ENCODE measurements at regions not wholly inside any gene's neighbourhood (a gene's known extent, or its start where the extent isn't known, plus 50 kb on each side); places are given as distances from the start of the nearest gene placed in this dataset.

GRCh38 chr20:47875297-47876025 lies 90.2 kb upstream of the SULF2 start:
- DNase-seq (ENCODE audit: low read depth), result no peak

DNA sequence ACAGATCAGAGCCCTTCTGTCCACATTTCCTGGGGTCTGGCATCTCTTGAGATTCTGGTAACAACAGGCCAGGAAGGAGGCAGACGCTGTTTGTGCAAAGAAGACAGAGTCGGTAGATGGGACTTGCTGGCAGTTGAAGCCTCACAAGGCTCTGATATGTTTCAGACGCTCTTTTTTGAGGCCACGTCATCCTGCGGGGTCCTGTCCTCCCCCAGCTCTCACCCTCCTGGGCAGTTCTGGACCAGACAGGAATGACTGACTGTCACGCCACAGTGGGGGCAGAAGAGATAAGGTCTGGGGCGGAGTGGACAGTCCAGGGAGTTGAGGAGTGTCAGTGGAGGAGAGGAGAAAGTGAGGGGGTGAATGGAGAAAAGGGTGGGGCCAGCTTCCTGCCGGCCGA lies 87.1 kb upstream of the SULF2 start:
- no peak for DNase-seq (ENCODE audit: low read depth)

DNA sequence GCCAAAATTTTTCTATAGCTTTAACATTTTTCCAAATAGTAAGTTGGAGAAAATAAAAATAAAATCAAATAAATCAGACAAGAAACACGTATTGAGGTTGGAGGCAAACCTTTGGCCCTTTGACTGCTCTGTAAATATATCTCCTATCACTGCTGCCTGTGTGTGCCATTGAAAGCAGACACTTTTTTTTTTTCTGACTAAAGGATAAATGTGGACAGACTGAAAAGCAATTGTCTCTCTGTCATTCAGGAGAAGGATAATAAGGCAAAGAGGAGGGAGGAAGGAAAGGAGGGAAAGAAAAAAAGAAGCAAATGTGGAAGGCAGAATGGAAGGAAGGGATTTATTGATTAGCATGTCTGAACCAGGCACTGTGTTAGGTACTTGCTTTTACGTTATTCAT lies 85.2 kb upstream of the SULF2 start:
- no peak for DNase-seq (ENCODE audit: low read depth)

- no peak for DNase-seq (ENCODE audit: low read depth)
These were observed 83.5 kb upstream of the SULF2 start for GRCh38 chr20:47868744-47869143.

DNA sequence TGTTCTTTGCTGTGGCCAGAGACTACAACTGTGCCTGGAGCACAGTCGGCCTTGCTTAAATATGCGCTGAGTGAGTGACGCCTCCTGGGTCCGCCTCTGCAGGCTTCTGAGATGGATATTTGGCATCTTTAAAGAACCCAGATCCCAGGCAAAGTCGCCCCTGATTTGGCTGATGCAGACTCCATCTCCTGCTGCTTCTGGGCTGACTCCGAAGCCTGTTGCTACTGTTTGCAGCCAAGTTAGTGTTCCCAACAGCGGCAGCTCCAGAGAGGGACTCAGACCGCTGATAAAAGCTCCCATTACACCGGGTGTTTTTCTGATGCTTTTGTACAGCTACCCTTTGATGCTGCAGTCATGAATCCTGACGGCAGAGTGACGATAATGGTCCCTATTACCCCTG lies 83.0 kb upstream of the SULF2 start:
- DNase-seq (ENCODE audit: low read depth), result no peak

DNA sequence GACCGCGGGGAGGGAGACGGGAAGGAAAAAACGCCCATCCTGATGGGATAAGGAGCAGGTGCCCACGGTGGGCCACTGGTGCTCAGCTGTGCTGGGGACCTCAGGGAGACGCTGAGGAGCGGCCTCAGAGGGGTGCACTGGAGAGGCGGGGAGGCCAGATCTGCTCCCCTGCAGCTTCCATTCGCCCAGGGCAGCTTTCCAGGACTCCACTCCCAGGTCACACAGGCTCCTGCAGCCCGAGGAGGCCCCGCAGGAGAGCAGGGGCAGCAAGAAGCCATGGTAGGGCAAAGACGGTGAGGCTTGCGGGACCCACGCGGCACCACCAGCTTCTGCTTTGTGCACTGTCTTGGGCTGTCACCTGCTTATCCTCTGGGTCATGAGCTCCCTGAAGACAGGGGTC lies 82.5 kb upstream of the SULF2 start:
- DNase-seq (ENCODE audit: low read depth), result no peak

GRCh38 chr20:47866480-47866879 lies 81.2 kb upstream of the SULF2 start:
- DNase-seq (ENCODE audit: low read depth), result no peak

GRCh38 chr20:47865912-47866311 lies 80.6 kb upstream of the SULF2 start:
- no peak for DNase-seq (ENCODE audit: low read depth)

- no peak for DNase-seq (ENCODE audit: low read depth)
These were observed 80.2 kb upstream of the SULF2 start for GRCh38 chr20:47865451-47865850.

- no peak for DNase-seq (ENCODE audit: low read depth)
These were observed 78.7 kb upstream of the SULF2 start for GRCh38 chr20:47863981-47864380.

- DNase-seq (ENCODE audit: low read depth), result no peak
These were observed 78.2 kb upstream of the SULF2 start for GRCh38 chr20:47863315-47863965.

GRCh38 chr20:47862574-47863240 lies 77.4 kb upstream of the SULF2 start:
- DNase-seq (ENCODE audit: low read depth), result no peak

- DNase-seq (ENCODE audit: low read depth), result no peak
These were observed 75.8 kb upstream of the SULF2 start for GRCh38 chr20:47861116-47861515.

GRCh38 chr20:47860049-47860830 lies 75.0 kb upstream of the SULF2 start:
- DNase-seq (ENCODE audit: low read depth), result no peak

DNA sequence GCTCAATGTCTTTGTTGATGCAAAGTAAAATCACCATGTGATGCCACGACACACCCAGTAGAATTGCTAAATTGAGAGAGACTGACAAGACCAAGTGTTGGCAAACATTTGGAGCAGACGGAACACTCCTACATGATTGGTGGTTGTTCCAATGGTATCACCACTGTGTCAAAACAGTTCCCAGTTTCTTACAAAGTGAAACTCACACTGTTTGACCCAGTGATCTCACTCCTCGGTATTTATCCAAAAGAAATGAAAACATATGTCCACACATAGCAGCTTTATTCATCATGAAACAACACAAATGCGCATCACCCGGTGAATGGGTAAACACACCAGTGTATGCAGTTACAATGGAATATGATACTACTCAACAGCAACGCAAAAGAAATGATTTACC lies 74.0 kb upstream of the SULF2 start:
- DNase-seq (ENCODE audit: low read depth), result peak; percentile 6

- no peak for DNase-seq (ENCODE audit: low read depth)
These were observed 72.5 kb upstream of the SULF2 start for GRCh38 chr20:47857569-47858464.

GRCh38 chr20:47857187-47857568 lies 71.9 kb upstream of the SULF2 start:
- DNase-seq (ENCODE audit: low read depth), result no peak

GRCh38 chr20:47855799-47856198 lies 70.5 kb upstream of the SULF2 start:
- no peak for DNase-seq (ENCODE audit: low read depth)

DNA sequence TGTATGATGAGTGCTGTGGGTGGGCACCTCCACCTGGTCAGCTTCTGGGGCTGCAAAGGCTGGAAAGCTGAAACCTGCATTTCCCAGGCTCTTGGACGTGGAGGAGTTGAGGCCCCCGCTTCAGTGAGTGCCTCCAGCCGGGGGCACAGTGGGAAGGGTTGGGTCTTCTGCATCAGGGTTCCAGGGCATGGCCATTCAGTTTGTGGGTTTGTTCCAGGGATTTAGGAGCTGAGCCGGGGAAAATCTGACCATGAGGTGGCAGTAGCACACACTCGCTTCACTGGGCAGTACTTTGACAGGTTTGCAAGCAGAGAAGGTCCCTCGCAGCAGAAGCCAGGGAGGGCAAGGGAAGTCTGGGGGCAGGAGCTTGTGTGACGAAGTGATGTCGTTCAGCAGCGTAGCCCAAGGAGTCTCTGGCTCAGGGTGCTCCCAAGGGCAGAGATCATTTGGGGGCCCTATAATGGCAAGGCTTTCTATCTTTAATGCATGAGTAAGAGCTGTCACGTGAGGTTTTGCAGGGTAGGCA lies 69.5 kb upstream of the SULF2 start:
- DNase-seq (ENCODE audit: low read depth), result peak; percentile 11

GRCh38 chr20:47851774-47852173 lies 66.5 kb upstream of the SULF2 start:
- no peak for DNase-seq (ENCODE audit: low read depth)

DNA sequence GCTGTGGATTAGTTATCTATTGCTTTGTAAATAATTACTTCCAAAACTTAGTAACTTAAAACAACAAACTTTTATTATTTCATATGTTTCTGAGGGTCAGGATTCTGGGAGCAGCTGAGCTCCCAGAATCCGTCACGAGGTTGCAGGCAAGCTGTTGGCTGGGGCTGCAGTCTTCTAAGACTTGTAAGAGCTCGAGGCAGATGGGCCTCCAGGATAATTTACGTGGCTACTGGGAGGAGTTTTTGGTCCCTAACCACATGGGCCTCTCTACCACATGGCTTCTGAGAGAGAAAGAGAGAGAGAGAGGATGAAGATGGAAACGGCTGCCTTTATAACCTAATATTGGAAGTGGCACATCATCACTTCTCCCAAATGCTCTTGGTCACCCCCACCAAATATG lies 64.9 kb upstream of the SULF2 start:
- no peak for DNase-seq (ENCODE audit: low read depth)
